Mesendoderm (in vitro differentiated cells): ENCODE measurements at regions not wholly inside any gene's neighbourhood (a gene's known extent, or its start where the extent isn't known, plus 50 kb on each side); places are given as distances from the start of the nearest gene placed in this dataset.

Source experiments
- DNase-seq: peaks from one replicate; pipeline ENCODE4 v3.0.0; 2013
- H2AK5ac ChIP-seq: 2 replicates; pipeline ENCODE4 v1.6.1; 2013; ENCODE audit warnings: low read length, inconsistent platforms
- H2BK120ac ChIP-seq: 2 replicates; pipeline ENCODE4 v1.6.1; 2013; ENCODE audit warnings: low read depth, mild to moderate bottlenecking, low read length, moderate library complexity, mixed read lengths
- H2BK15ac ChIP-seq: replicated peaks from 2 replicates; pipeline ENCODE4 v1.6.1; 2013; ENCODE audit warnings: low read depth, mild to moderate bottlenecking, moderate library complexity
- H2BK5ac ChIP-seq: 2 replicates; pipeline ENCODE4 v1.6.1; 2013; ENCODE audit warnings: low read length, inconsistent platforms
- H3K18ac ChIP-seq: 2 replicates; pipeline ENCODE4 v1.6.1; 2013; ENCODE audit warnings: mild to moderate bottlenecking, low read length, mixed read lengths
- H3K23ac ChIP-seq: one replicate; pipeline ENCODE4 v1.6.1; 2013; ENCODE audit warnings: low read length
- H3K27ac ChIP-seq: 2 replicates; pipeline ENCODE4 v1.5.1; 2013; ENCODE audit warnings: low read depth, mild to moderate bottlenecking, inconsistent platforms, low read length, moderate library complexity
- H3K27me3 ChIP-seq: 2 replicates; pipeline ENCODE4 v1.6.1; 2013; ENCODE audit warnings: low read length, control low read depth, mild to moderate bottlenecking, inconsistent platforms; ENCODE audit not compliant: insufficient read depth, poor library complexity
- H3K36me3 ChIP-seq: 2 replicates; pipeline ENCODE4 v1.6.1; 2013; ENCODE audit warnings: low read length, inconsistent platforms; ENCODE audit not compliant: control insufficient read depth, insufficient read depth
- H3K4ac ChIP-seq: one replicate; pipeline ENCODE4 v1.6.1; 2013; ENCODE audit warnings: low read depth, mild to moderate bottlenecking, low read length, moderate library complexity
- H3K4me1 ChIP-seq: 2 replicates; pipeline ENCODE4 v1.6.1; 2013; ENCODE audit warnings: low read depth, low read length, inconsistent platforms; ENCODE audit not compliant: control insufficient read depth
- H3K4me2 ChIP-seq: 2 replicates; pipeline ENCODE4 v1.6.1; 2013; ENCODE audit warnings: low read length
- H3K4me3 ChIP-seq: 2 replicates; pipeline ENCODE4 v1.5.1; 2013; ENCODE audit warnings: mild to moderate bottlenecking, low read length
- H3K56ac ChIP-seq: one replicate; pipeline ENCODE4 v1.6.1; 2013; ENCODE audit warnings: low read length
- H3K79me1 ChIP-seq: 2 replicates; pipeline ENCODE4 v1.6.1; 2013; ENCODE audit warnings: low read length, inconsistent platforms
- H3K79me2 ChIP-seq: 2 replicates; pipeline ENCODE4 v1.6.1; 2013; ENCODE audit warnings: mild to moderate bottlenecking, low read length; ENCODE audit not compliant: control insufficient read depth, insufficient read depth
- H3K9ac ChIP-seq: 2 replicates; pipeline ENCODE4 v1.6.1; 2013; ENCODE audit warnings: low read length, inconsistent platforms
- H4K5ac ChIP-seq: one replicate; pipeline ENCODE4 v1.6.1; 2013; ENCODE audit warnings: low read length
- H4K8ac ChIP-seq: one replicate; pipeline ENCODE4 v1.6.1; 2013; ENCODE audit warnings: low read depth, mild to moderate bottlenecking, control low read depth, low read length, moderate library complexity
- WGBS: extraction: QIAGEN DNeasy Blood & Tissue Kit; methylation state at CpG from one replicate; pipeline ENCODE4 v1.1.7; 2013; ENCODE audit warnings: low lambda C conversion rate, missing lambda C conversion rate; ENCODE audit not compliant: insufficient coverage; ENCODE audit errors: extremely low coverage; 5-methylcytosine and 5-hydroxymethylcytosine counted together

DNA sequence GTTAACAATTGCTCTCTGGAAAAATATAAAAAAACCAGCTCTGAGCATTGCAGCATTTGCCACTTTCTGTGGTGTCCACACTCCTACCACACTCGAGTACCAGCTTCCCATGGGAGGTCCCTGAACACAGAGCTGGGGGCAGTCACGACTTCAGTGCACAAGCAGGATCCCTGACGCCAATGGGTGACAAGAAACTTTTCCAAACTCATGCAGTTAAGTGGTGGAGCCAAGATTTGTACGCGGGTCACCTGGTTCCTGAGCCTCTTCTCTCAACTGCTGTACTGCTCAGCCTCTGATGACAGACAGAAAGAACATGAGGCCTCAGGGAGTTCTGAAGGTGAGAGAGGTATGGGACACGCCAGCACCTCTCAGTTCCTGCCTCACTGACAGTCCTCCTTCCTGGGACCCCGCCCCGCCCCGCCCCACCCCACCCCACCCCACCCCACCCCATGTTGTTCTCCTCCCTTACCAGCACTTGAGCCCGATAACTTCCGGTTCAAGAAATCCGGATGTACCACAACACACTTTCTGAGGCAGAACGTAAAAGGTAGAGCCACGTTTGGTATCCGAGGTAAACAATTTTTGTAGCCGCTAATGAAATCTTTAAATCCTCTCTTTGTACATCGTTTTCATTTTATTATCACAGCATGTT is 287.6 kb downstream of the MYCN start:
- Histone ChIP-seq H3K27me3 (no peaks in the 10 kb centered on the region), H3K79me1 (no peaks in the 10 kb centered on the region), H3K56ac (no peak overlapping the region), H3K4me2 (no peak overlapping the region), H2BK15ac (no peak overlapping the region), H3K18ac (no peak overlapping the region), H3K9ac (no peak overlapping the region), H3K4me1 (no peaks in the 10 kb centered on the region), H2AK5ac (no peak overlapping the region), H4K8ac (no peak overlapping the region), H3K4ac (no peak overlapping the region), H3K23ac (no peak overlapping the region), H3K36me3 (no peaks in the 10 kb centered on the region), H3K79me2 (no peaks in the 10 kb centered on the region), H3K27ac (no peak overlapping the region), H3K4me3 (no peak overlapping the region), H2BK5ac (no peak overlapping the region), H2BK120ac (no peak overlapping the region), H4K5ac (no peak overlapping the region)
- WGBS = no CpG with 5 or more reads among the region's 17 CpGs
- DNase-seq = no peak

DNA sequence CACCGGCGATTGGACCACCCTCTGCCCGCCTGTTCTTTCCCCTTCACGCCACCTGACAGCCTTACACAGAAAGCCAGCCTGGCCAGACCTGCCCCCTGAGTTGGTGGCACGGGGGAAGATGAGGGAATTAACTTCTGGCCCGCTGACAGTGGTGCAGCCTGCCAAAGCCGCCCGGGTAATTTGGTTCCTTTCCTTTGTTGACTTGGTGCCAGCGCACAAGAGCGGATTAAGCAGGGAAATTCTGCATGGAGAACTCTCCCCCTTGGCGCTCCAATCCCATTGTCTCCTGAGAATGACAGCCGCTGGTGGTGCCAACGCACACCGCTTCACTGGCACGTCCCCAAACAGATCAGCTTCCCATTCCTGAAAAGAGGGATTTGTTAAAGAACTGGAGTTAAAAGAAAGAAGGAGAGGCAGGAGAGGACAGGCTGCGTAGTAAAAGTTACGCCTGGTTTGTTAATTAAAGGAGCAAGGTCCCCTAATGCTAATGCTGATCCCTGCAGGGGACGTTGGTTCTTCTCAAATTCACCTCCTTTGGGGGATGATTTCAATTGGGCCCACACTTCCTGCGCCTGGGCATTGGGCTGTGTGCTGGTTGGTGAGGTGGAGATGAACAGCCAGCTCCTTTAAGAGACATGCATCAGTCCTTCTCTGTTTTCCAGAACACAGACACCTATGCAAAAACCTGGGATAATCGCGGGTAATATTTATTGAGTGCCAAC is 286.8 kb downstream of the MYCN start:
- H3K9ac ChIP-seq = no peak overlapping the region

DNA sequence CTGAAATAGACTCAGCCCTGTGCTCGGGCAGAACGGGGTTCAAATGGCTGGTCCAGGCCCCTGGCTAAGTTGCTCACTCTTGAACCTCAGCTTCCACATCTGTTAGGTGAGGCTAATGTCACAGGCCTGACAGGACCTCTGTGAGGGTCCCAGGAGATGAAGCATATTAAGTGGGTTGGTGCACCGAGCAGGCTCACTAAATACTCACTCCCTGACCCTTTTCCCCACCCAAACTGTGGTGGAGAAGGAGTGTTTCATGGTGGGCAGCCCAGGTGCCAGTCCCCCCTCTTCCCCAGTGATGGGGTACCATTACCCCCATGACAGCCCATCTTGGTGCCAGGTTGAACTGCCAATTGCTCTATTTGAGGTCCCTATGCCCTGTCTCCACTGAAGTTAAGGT is 286.0 kb downstream of the MYCN start:
- no peak overlapping the region for H3K9ac ChIP-seq
- H2BK120ac ChIP-seq = no peak overlapping the region
- no peaks in the 10 kb centered on the region for H3K36me3 ChIP-seq
- H3K27me3 ChIP-seq = no peaks in the 10 kb centered on the region
- no peak for DNase-seq
- no peak overlapping the region for H3K4me3 ChIP-seq
- no peaks in the 10 kb centered on the region for H3K79me2 ChIP-seq
- H4K5ac ChIP-seq = no peak overlapping the region
- no peak overlapping the region for H3K4ac ChIP-seq
- H3K27ac ChIP-seq = no peak overlapping the region
- no peaks in the 10 kb centered on the region for H3K4me1 ChIP-seq
- no peak overlapping the region for H2AK5ac ChIP-seq
- H4K8ac ChIP-seq = no peak overlapping the region
- H3K23ac ChIP-seq = no peak overlapping the region
- no peak overlapping the region for H3K18ac ChIP-seq
- no peaks in the 10 kb centered on the region for H3K79me1 ChIP-seq
- H2BK5ac ChIP-seq = no peak overlapping the region
- no peak overlapping the region for H3K4me2 ChIP-seq
- no CpG with 5 or more reads among the region's 3 CpGs for WGBS
- H2BK15ac ChIP-seq = no peak overlapping the region
- H3K56ac ChIP-seq = no peak overlapping the region

More for the DNA sequence above, 286.8 kb downstream of the MYCN start:
- Histone ChIP-seq H3K4me3 (no peak overlapping the region), H3K4me2 (no peak overlapping the region), H4K5ac (no peak overlapping the region), H3K27ac (no peak overlapping the region), H2AK5ac (no peak overlapping the region), H3K79me2 (no peaks in the 10 kb centered on the region), H2BK5ac (no peak overlapping the region), H3K56ac (no peak overlapping the region), H2BK120ac (no peak overlapping the region), H3K27me3 (no peaks in the 10 kb centered on the region), H3K4ac (no peak overlapping the region), H3K18ac (no peak overlapping the region), H3K36me3 (no peaks in the 10 kb centered on the region), H3K23ac (no peak overlapping the region), H2BK15ac (no peak overlapping the region), H4K8ac (no peak overlapping the region), H3K4me1 (no peaks in the 10 kb centered on the region), H3K79me1 (no peaks in the 10 kb centered on the region)
- no peak for DNase-seq
- WGBS = no CpG with 5 or more reads among the region's 21 CpGs

- DNase-seq = no peak
Observed at GRCh38 chr2:16225545-16225944, 285.2 kb downstream of the MYCN start.

DNA sequence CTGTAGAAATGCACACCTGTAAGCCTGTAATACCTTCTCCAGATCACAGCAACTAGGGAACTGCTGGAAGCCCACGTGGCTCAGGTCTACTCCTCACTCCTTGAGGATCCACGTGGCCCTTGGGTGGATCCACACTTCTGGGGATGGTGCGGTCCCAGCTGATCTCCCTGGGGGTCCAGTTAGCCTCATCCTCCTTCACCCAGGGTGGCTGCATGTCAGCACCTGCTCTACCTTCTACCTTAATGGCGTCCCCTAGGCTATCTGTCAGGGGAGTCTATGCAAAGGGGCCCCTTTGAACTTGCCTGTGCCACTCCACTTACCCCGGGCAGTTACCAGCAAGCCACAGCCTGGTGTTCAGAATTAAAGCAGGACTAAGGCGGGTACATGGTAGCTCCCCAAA is 284.7 kb downstream of the MYCN start:
- H3K4me3 ChIP-seq = no peak overlapping the region
- no peaks in the 10 kb centered on the region for H3K4me1 ChIP-seq
- H2BK120ac ChIP-seq = no peak overlapping the region
- no peak overlapping the region for H3K23ac ChIP-seq
- no peak overlapping the region for H3K9ac ChIP-seq
- no CpG with 5 or more reads among the region's 6 CpGs for WGBS
- H3K4me2 ChIP-seq = no peak overlapping the region
- H4K8ac ChIP-seq = no peak overlapping the region
- no peak overlapping the region for H2BK15ac ChIP-seq
- H3K36me3 ChIP-seq = no peaks in the 10 kb centered on the region
- H3K4ac ChIP-seq = no peak overlapping the region
- H3K27me3 ChIP-seq = no peaks in the 10 kb centered on the region
- no peak overlapping the region for H2AK5ac ChIP-seq
- H3K18ac ChIP-seq = no peak overlapping the region
- no peak overlapping the region for H3K56ac ChIP-seq
- DNase-seq = no peak
- H4K5ac ChIP-seq = no peak overlapping the region
- no peaks in the 10 kb centered on the region for H3K79me2 ChIP-seq
- no peaks in the 10 kb centered on the region for H3K79me1 ChIP-seq
- H3K27ac ChIP-seq = no peak overlapping the region
- no peak overlapping the region for H2BK5ac ChIP-seq

More at GRCh38 chr2:16225545-16225944, 285.2 kb downstream of the MYCN start:
- Histone ChIP-seq H3K9ac (no peak overlapping the region), H2BK120ac (no peak overlapping the region), H3K4me1 (no peaks in the 10 kb centered on the region), H2BK15ac (no peak overlapping the region), H3K4me2 (no peak overlapping the region), H3K36me3 (no peaks in the 10 kb centered on the region), H3K56ac (no peak overlapping the region), H3K18ac (no peak overlapping the region), H3K27ac (no peak overlapping the region), H3K79me2 (no peaks in the 10 kb centered on the region), H4K8ac (no peak overlapping the region), H2AK5ac (no peak overlapping the region), H3K23ac (no peak overlapping the region), H3K4me3 (no peak overlapping the region), H3K79me1 (no peaks in the 10 kb centered on the region), H4K5ac (no peak overlapping the region), H3K4ac (no peak overlapping the region), H3K27me3 (no peaks in the 10 kb centered on the region), H2BK5ac (no peak overlapping the region)
- no CpG with 5 or more reads among the region's 4 CpGs for WGBS
